ENCODE measurements at regions not wholly inside any gene's neighbourhood (a gene's known extent, or its start where the extent isn't known, plus 50 kb on each side); places are given as distances from the start of the nearest gene placed in this dataset.

GRCh38 chr7:67754651-67755050, 758.0 kb downstream of the TYW1 start:
- TF ChIP-seq EZH2 (IDR thresholded peaks at IDR 0.05; ENCODE audit: insufficient read depth, poor library complexity, severe bottlenecking) (no peak), EZH2phosphoT487 (IDR thresholded peaks at IDR 0.05; ENCODE audit: insufficient read depth, low read depth) (no peak)

All from GM23248 (cell line).